ENCODE measurements at regions not wholly inside any gene's neighbourhood (a gene's known extent, or its start where the extent isn't known, plus 50 kb on each side); places are given as distances from the start of the nearest gene placed in this dataset.

DNA sequence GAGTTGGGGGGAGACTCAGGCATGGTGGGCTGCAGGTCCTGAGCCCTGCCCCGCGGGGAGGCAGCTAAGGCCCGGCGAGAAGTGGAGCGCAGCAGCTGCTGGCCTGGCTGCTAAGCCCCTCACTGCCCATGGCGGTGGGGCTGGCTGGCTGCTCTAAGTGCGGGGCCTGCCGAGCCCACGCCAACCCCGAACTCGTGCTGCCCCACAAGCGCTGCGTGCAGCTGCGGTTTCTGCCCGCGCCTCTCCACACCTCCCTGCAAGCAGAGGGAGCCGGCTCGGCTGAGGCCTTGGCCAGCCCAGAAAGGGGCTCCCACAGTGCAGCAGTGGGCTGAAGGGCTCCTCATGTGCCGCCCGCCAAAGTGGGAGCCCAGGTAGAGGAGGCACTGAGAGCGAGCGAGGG is 1355.1 kb upstream of the WWC1 start:
- no peaks in the 10 kb centered on the region for H3K4me1 ChIP-seq
- intact Hi-C loops (cut with DNase I) = no loop called here
- no peaks in the 10 kb centered on the region for H3K36me3 ChIP-seq
- no peak overlapping the region for H3K27ac ChIP-seq
- H3K27me3 ChIP-seq = no peaks in the 10 kb centered on the region
- H3K9me3 ChIP-seq = no peaks in the 10 kb centered on the region
- DNase-seq (no peak), ATAC-seq (peak; percentile 16)
- TF ChIP-seq, protein P1, sequence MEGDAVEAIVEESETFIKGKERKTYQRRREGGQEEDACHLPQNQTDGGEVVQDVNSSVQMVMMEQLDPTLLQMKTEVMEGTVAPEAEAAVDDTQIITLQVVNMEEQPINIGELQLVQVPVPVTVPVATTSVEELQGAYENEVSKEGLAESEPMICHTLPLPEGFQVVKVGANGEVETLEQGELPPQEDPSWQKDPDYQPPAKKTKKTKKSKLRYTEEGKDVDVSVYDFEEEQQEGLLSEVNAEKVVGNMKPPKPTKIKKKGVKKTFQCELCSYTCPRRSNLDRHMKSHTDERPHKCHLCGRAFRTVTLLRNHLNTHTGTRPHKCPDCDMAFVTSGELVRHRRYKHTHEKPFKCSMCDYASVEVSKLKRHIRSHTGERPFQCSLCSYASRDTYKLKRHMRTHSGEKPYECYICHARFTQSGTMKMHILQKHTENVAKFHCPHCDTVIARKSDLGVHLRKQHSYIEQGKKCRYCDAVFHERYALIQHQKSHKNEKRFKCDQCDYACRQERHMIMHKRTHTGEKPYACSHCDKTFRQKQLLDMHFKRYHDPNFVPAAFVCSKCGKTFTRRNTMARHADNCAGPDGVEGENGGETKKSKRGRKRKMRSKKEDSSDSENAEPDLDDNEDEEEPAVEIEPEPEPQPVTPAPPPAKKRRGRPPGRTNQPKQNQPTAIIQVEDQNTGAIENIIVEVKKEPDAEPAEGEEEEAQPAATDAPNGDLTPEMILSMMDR (IDR thresholded peaks at IDR 0.05) = no peak
- no peak overlapping the region for H3K4me3 ChIP-seq

DNA sequence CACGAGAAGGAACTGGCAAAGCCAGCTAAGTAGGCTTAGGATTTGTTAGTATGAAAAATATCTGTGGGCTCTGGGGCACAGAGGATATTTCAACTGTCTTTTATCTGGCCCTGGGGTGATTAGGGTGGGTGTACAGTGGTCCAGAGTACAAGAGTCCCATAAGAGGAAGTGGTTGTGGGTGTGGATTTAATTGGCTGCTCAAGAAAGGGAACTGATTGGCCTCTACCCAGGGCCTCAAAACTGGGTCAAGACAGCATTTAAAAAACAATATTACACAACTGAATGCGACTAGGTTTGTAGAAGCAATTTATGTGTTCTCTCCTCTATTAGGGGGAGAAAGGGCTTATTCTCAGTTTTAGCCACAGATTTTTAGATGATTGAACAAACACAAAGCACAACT is 1353.4 kb upstream of the WWC1 start:
- DNase-seq = no peak
- intact Hi-C loops (cut with DNase I) = no loop called here
- no peak overlapping the region for H3K27ac ChIP-seq
- no peak overlapping the region for H3K4me3 ChIP-seq
- no peaks in the 10 kb centered on the region for H3K36me3 ChIP-seq
- TF ChIP-seq, protein P1 (IDR thresholded peaks at IDR 0.05) = no peak
- peaks cover 5% of the 10 kb centered on the region for H3K9me3 ChIP-seq
- no peaks in the 10 kb centered on the region for H3K27me3 ChIP-seq
- no peaks in the 10 kb centered on the region for H3K4me1 ChIP-seq
- no peak for ATAC-seq

DNA sequence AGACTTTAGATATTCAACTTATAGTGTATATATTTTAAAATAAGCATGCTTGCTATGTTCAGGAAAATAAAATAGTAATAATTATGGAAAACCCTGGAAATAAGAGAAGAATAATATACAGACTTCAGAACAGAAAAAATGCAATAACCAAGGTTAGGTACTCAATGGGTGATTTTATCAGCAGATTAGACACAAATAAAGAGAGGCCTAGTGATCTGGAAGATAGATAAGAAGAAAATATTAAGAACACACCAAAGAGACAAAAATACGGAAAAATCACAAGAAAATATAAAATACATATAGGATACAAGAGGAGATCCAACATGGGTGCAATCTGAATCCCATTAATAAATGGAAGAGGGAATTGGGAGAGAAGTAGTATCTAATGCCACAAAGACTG is 1348.5 kb upstream of the WWC1 start:
- no peaks in the 10 kb centered on the region for H3K4me1 ChIP-seq
- H3K4me3 ChIP-seq = no peak overlapping the region
- H3K27ac ChIP-seq = no peak overlapping the region
- peaks cover 11% of the 10 kb centered on the region for H3K9me3 ChIP-seq
- ATAC-seq (no peak), DNase-seq (no peak)
- H3K27me3 ChIP-seq = no peaks in the 10 kb centered on the region
- intact Hi-C loops (cut with DNase I) = no loop called here
- TF ChIP-seq, protein P1 (IDR thresholded peaks at IDR 0.05) = no peak
- H3K36me3 ChIP-seq = no peaks in the 10 kb centered on the region

DNA sequence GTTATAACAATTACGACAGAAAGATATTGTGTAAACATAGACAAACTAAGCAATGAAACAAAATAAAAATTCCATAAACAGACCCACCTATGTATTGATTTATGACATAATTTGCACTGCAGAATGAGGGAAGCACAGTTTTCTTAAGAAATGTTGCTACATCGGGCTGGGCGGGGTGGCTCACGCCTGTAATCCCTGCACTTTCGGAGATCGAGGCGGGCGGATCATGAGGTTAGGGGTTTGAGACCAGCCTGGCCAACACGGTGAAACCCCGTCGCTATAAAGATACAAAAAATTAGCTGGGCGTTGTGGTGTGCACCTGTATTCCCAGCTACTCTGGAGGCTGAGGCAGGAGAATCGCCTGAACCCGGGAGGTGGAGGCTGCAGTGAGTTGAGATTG is 1344.4 kb upstream of the WWC1 start:
- TF ChIP-seq, protein P1 (IDR thresholded peaks at IDR 0.05) = no peak
- H3K9me3 ChIP-seq = peaks cover 11% of the 10 kb centered on the region

DNA sequence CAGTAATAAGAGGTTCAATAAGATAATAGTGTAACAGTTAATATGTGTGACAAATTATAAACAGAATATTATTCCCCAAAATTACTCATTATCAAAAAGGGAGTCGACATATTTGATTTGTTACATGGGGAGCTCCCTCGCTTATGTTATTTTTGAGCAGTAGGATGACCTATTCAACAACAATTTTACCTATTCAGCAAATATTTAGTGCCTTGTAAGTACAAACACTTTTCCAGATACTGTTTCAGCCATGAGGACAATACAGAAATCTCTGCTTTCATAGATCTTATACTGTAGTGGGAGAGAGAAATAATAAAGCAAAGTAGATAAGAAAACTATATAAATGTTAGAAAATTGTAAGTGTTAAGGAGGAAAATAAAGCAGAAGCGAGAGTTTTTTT is 1342.8 kb upstream of the WWC1 start:
- TF ChIP-seq, protein P1 (IDR thresholded peaks at IDR 0.05) = no peak
- Histone ChIP-seq H3K36me3 (no peaks in the 10 kb centered on the region), H3K27ac (no peak overlapping the region), H3K27me3 (no peaks in the 10 kb centered on the region), H3K4me3 (no peak overlapping the region), H3K4me1 (no peaks in the 10 kb centered on the region), H3K9me3 (no peaks in the 10 kb centered on the region)
- DNase-seq = no peak
- intact Hi-C loops (cut with DNase I) = no loop called here
- no peak for ATAC-seq

More for the DNA sequence above, 1344.4 kb upstream of the WWC1 start:
- no peak for ATAC-seq
- Histone ChIP-seq H3K4me3 (no peak overlapping the region), H3K27me3 (no peaks in the 10 kb centered on the region), H3K4me1 (no peaks in the 10 kb centered on the region), H3K27ac (no peak overlapping the region), H3K36me3 (no peaks in the 10 kb centered on the region)
- intact Hi-C loops (cut with DNase I) = no loop called here
- DNase-seq = no peak

DNA sequence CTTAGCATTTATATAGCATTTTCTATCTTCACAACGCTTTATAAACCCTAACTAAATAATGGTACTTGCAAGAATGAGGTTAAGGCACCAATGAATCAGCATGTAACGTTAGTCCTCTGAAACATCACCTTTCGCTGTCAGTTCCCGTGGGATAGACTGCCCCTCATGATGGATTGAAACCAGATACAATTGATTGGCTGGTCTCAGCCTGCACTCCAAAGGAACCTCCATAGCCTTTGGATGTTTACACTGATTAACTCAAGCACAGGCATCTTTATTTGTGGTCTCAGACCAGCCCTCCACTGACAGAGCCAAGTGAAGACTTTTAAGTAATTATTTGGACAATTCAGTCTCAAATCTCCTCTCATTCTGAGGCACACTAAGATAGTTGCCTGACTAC is 1339.4 kb upstream of the WWC1 start:
- intact Hi-C loops (cut with DNase I) = no loop called here
- Histone ChIP-seq H3K27ac (no peak overlapping the region), H3K4me3 (no peak overlapping the region), H3K27me3 (no peaks in the 10 kb centered on the region), H3K36me3 (no peaks in the 10 kb centered on the region), H3K4me1 (no peaks in the 10 kb centered on the region), H3K9me3 (no peaks in the 10 kb centered on the region)
- DNase-seq = no peak
- no peak for ATAC-seq
- TF ChIP-seq, protein P1 (IDR thresholded peaks at IDR 0.05) = no peak

Data from upper lobe of right lung (tissue), 1 donor.